Thyroid gland (tissue), 4 donors: ENCODE measurements at regions not wholly inside any gene's neighbourhood (a gene's known extent, or its start where the extent isn't known, plus 50 kb on each side); places are given as distances from the start of the nearest gene placed in this dataset.
A peak's percentile ranks its signal among the peaks of the same experiment; 100 is the strongest.

Source experiments
- DNase-seq, 2 donors: peaks; one replicate each; pipeline ENCODE4 v3.0.0-alpha.2; 2019
- H3K27ac ChIP-seq, 3 donors: fragments of 200-600 bp; sonication (generic); 1 replicate in 2 of 3; 2 replicates in 1 of 3; pipeline ENCODE4 v1.5.1; 2016 to 2019; ENCODE audit warnings: mild to moderate bottlenecking in 1 of 3, moderate library complexity in 1 of 3
- H3K27me3 ChIP-seq: fragments of 200-600 bp; sonication (generic); one replicate; pipeline ENCODE4 v1.5.1; 2019
- H3K36me3 ChIP-seq, 2 donors: fragments of 200-600 bp; sonication (generic); one replicate each; pipeline ENCODE4 v1.5.1; 2016 to 2019
- H3K4me1 ChIP-seq, 2 donors: fragments of 200-600 bp; sonication (generic); one replicate each; pipeline ENCODE4 v1.5.1; 2017 to 2019
- H3K4me3 ChIP-seq, 3 donors: fragments of 200-600 bp; sonication (generic); replicated peaks in 1 of 3; 1 replicate in 2 of 3; 2 replicates in 1 of 3; pipeline ENCODE4 v1.5.1; 2016; ENCODE audit warnings: mild to moderate bottlenecking in 1 of 3
- H3K9me3 ChIP-seq: fragments of 200-600 bp; sonication (generic); one replicate; pipeline ENCODE4 v1.5.1; 2017
- POLR2A ChIP-seq, 2 donors: fragments of 450-650 bp; IDR thresholded peaks; one replicate each; pipeline ENCODE4 v1.6.1; 2017; ENCODE audit warnings: antibody characterized with exemption in 2 of 2, mild to moderate bottlenecking in 2 of 2, moderate library complexity in 1 of 2
- WGBS, 2 donors: methylation state at CpG; one replicate each; pipeline ENCODE4 v1.1.5; 2017; 5-methylcytosine and 5-hydroxymethylcytosine counted together
- intact Hi-C: fragments of 100-400 bp; cut with DNase I; formaldehyde crosslinking; loops from one replicate; pipeline ENCODE4 v1.15.1; 2023
- TF ChIP-seq, protein P1 (sequence below), 6 experiments: fragments of 200-600 bp in 3 of 6; fragments of 450-650 bp in 3 of 6; sonication (generic) in 3 of 6; IDR thresholded peaks; one replicate each; pipeline ENCODE4 v1.5.1; 2016 to 2019; ENCODE audit warnings: antibody characterized with exemption in 6 of 6, mild to moderate bottlenecking in 2 of 6, inconsistent platforms in 1 of 6, moderate library complexity in 1 of 6

DNA sequence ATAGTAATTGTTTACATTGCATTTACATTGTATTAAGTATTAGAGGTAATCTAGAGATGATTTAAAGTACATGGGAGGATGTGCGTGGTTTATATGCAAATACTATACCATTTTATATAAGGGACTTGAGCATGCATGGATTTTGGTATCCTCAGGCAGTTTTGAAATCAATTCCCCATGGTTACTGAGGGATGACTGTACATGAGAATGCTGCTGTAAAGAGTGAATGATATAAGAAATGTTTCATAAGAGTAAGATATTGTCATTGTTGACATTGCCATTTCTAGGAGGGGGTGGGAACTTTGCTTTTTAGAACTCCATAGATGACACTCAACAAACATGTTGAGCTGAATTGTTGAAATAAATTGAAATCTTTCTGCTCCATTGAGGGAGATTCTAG is 185.0 kb downstream of the SEMA6A start:
- no peak for DNase-seq
- no peaks in the 10 kb centered on the region for H3K9me3 ChIP-seq
- no peaks in the 10 kb centered on the region for H3K27me3 ChIP-seq
- H3K27ac ChIP-seq: no peak overlapping the region
- H3K4me3 ChIP-seq: no peak overlapping the region
- peaks cover 0 to 4% of the 10 kb centered on the region in 2 donors for H3K4me1 ChIP-seq
- TF ChIP-seq, protein P1, sequence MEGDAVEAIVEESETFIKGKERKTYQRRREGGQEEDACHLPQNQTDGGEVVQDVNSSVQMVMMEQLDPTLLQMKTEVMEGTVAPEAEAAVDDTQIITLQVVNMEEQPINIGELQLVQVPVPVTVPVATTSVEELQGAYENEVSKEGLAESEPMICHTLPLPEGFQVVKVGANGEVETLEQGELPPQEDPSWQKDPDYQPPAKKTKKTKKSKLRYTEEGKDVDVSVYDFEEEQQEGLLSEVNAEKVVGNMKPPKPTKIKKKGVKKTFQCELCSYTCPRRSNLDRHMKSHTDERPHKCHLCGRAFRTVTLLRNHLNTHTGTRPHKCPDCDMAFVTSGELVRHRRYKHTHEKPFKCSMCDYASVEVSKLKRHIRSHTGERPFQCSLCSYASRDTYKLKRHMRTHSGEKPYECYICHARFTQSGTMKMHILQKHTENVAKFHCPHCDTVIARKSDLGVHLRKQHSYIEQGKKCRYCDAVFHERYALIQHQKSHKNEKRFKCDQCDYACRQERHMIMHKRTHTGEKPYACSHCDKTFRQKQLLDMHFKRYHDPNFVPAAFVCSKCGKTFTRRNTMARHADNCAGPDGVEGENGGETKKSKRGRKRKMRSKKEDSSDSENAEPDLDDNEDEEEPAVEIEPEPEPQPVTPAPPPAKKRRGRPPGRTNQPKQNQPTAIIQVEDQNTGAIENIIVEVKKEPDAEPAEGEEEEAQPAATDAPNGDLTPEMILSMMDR (IDR thresholded peaks at IDR 0.05): no peak
- no peak for TF ChIP-seq POLR2A (IDR thresholded peaks at IDR 0.05)
- 93 to 98% methylated on average over 1 of the region's 1 CpG for WGBS, 2 donors
- no peaks in the 10 kb centered on the region for H3K36me3 ChIP-seq
- intact Hi-C loops: no loop called here

DNA sequence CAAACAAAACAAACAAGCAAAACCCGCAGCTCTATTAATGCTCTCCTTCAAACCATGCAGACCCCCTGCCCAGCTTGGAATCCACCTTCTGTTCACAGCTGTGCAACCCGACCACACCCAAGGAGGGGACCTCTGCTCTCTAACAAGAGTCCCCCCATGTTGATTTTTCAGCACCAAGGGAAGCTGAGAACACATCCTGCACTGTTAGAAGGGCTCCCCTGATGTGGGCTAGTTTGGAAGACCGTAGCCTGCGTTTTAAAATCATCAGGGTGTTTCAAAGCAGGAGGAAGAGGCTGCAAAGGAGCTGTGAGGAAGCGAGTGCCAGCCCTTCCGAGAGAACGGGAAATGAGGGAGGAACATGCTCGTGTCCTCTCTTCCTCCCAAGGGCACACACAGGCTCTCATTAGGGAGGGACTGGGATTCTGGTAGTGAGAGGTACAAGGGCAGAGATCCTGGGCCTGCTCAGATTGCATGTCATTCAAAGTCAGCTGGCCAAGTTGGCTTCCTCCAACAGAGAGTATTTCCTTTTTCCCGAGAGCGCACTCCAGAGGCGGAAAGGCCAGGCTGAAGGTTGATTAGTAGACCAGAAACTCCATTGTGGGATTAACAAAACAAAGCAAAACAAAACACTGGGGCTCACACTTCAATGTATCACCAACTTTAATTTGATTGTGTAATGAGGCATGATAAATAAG is 185.9 kb downstream of the SEMA6A start:
- peak; percentile 32 to 62 for DNase-seq
- TF ChIP-seq POLR2A (IDR thresholded peaks at IDR 0.05): no peak
- no peak overlapping the region for H3K27ac ChIP-seq
- no peaks in the 10 kb centered on the region for H3K27me3 ChIP-seq
- 47 to 51% methylated on average over 11 of the region's 11 CpGs for WGBS, 2 donors
- H3K36me3 ChIP-seq: no peaks in the 10 kb centered on the region
- intact Hi-C loops: no loop called here
- H3K4me1 ChIP-seq: peaks cover 0 to 4% of the 10 kb centered on the region in 2 donors
- no peak overlapping the region for H3K4me3 ChIP-seq
- no peaks in the 10 kb centered on the region for H3K9me3 ChIP-seq

DNA sequence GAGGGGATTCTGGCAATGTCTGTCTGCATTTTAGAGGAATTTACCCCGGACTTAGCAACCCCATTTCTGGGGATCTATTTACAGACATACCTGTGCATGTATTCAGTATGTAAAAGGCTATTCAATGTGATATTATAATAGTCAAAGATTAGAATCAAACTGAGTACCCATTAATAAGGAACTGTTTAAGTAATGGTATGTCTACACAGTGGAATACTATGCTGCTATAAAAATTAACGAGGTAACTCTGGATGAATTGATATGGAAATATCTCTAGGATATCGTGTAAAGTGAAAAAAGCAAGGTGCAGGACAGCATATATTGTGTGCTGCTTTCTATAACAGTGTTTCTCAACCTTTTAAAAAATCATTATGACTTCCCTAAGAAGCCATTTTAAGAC is 186.9 kb downstream of the SEMA6A start:
- H3K36me3 ChIP-seq: no peaks in the 10 kb centered on the region
- no peaks in the 10 kb centered on the region for H3K9me3 ChIP-seq
- 92 to 96% methylated on average over 3 of the region's 3 CpGs for WGBS, 2 donors
- intact Hi-C loops: no loop called here
- H3K4me3 ChIP-seq: no peak overlapping the region
- no peaks in the 10 kb centered on the region for H3K27me3 ChIP-seq
- no peak for TF ChIP-seq POLR2A (IDR thresholded peaks at IDR 0.05)
- TF ChIP-seq, protein P1 (IDR thresholded peaks at IDR 0.05): no peak
- H3K27ac ChIP-seq: no peak overlapping the region
- H3K4me1 ChIP-seq: peaks cover 0 to 4% of the 10 kb centered on the region in 2 donors
- DNase-seq: no peak

DNA sequence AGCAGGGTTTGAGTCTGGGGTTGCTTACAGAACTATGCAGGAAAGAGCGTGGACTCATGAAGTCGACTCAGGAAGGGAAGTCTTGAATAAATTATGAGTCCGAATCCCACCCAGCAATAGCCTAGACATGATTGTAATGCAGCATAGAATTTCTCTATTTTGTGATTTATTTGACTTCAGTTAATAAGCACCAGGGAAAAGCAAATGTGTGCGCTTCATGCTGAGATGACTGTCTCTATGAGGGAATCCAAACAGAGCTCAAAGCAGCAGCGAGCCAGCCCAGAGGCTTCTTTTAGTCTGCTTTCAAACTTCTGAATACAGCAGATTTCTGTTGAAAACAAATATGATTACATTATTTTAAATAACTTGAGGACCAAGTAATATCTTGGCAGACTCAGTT is 188.0 kb downstream of the SEMA6A start:
- Histone ChIP-seq H3K36me3 (no peaks in the 10 kb centered on the region), H3K4me1 (peaks cover 0 to 4% of the 10 kb centered on the region in 2 donors), H3K27me3 (no peaks in the 10 kb centered on the region), H3K4me3 (no peak overlapping the region), H3K9me3 (no peaks in the 10 kb centered on the region), H3K27ac (no peak overlapping the region)
- intact Hi-C loops: no loop called here
- DNase-seq: no peak
- TF ChIP-seq, protein P1 (IDR thresholded peaks at IDR 0.05): no peak
- TF ChIP-seq POLR2A (IDR thresholded peaks at IDR 0.05): no peak
- 88 to 91% methylated on average over 5 of the region's 5 CpGs for WGBS, 2 donors

DNA sequence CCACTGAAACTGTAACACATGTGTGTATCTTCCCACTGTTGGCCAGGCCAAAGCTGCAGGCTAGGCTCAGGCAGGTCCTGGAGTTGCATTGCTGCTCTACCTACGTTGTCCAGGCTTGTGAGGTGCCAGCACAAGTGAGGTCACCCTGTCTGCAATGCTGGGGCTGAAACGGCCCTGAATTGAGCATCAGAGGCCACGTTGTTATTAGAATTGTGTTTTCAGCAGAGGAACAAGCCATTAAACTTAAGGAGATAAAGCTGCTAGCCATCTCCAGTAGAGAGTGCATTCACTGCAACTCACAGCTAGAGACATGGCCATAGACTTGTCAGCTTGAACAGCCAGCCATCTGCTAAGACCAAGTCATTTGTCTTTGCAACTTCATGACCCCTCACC is 191.8 kb downstream of the SEMA6A start:
- no peaks in the 10 kb centered on the region for H3K9me3 ChIP-seq
- no peak overlapping the region for H3K27ac ChIP-seq
- no peak for DNase-seq
- no peaks in the 10 kb centered on the region for H3K36me3 ChIP-seq
- no peak for TF ChIP-seq POLR2A (IDR thresholded peaks at IDR 0.05)
- TF ChIP-seq, protein P1 (IDR thresholded peaks at IDR 0.05): no peak
- H3K27me3 ChIP-seq: no peaks in the 10 kb centered on the region
- H3K4me3 ChIP-seq: no peak overlapping the region
- intact Hi-C loops: no loop called here
- H3K4me1 ChIP-seq: no peaks in the 10 kb centered on the region
- 46 to 57% methylated on average over 3 of the region's 3 CpGs for WGBS, 2 donors
